HG03196 (cell line): ENCODE measurements at regions not wholly inside any gene's neighbourhood (a gene's known extent, or its start where the extent isn't known, plus 50 kb on each side); places are given as distances from the start of the nearest gene placed in this dataset.
"Not testable (repeated sequence)": the region's sequence is repeated elsewhere in the genome, so short reads cannot be mapped to it uniquely, and the experiment has no call there.

Source experiments
- ATAC-seq: cut with Tn5 transposase; IDR thresholded peaks from one replicate; pipeline ENCODE4 v1.9.1; 2021; ENCODE audit not compliant: unreplicated experiment

DNA sequence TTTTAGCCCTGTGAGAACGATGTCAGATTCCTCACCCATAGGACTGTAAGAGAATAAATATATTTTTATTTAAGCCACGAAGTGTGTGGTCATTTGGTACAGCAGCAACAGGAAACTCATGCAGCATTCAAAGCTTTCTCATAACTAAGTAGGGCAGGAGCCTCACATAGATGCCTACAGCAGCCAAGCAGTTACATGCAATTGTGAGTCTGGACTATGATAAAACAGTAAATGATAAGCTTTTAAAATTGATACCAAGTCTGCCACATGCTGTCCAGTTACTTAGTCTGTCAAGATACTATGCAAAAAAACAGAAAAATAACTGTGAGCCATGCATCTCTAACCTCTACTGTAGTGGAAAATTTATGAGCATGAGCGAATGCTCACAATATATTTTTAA lies 359.6 kb downstream of the HS3ST1 start:
- ATAC-seq, result no peak

DNA sequence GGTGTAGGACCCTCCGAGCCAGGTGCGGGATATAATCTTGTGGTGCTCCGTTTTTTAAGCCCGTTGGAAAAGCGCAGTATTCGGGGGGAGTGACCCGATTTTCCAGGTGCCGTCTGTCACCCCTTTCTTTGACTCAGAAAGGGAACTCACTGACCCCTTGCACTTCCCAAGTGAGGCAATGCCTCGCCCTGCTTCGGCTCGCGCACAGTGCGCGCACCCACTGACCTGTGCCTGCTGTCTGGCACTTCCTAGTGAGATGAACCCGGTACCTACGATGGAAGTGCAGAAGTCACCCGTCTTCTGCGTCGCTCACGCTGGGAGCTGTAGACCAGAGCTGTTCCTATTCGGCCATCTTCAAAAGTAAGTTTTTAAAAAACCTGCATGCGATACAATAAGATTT lies 362.1 kb downstream of the HS3ST1 start:
- ATAC-seq, result not testable (repeated sequence)

DNA sequence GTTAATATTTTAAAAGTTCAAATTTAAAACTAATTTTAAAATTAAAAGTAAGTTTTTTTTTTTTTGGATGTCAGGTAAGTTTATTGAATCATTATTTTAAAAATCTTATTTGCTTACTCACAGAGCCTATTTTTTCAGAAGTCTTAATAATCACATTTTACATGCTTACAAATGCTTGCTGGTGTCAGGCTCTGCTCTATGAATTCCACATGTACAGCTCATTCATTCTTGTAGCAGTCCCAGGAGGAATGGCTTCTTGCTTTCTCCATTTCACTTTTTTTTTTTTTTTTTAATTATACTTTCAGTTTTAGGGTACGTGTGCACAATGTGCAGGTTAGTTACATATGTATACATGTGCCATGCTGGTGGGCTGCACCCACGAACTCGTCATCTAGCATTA lies 368.1 kb downstream of the HS3ST1 start:
- not testable (repeated sequence) for ATAC-seq

DNA sequence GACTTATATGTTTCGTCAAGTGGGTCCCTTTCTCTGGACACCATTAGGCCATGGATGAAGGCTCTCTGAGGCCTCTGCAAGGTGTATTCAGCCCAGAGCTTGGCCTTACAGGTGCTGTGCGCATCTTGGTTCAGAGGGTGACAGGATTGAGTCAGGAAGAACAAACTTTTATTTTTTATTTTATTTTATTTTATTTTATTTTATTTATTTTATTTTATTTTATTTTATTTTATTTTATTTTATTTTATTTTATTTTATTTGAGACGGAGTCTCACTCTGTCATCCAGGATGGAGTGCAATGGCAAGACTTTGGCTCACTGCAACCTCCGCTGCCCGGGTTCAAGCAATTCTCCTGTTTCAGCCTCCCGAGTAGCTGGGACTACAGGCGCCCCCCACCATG lies 370.4 kb upstream of the CLNK start:
- not testable (repeated sequence) for ATAC-seq

DNA sequence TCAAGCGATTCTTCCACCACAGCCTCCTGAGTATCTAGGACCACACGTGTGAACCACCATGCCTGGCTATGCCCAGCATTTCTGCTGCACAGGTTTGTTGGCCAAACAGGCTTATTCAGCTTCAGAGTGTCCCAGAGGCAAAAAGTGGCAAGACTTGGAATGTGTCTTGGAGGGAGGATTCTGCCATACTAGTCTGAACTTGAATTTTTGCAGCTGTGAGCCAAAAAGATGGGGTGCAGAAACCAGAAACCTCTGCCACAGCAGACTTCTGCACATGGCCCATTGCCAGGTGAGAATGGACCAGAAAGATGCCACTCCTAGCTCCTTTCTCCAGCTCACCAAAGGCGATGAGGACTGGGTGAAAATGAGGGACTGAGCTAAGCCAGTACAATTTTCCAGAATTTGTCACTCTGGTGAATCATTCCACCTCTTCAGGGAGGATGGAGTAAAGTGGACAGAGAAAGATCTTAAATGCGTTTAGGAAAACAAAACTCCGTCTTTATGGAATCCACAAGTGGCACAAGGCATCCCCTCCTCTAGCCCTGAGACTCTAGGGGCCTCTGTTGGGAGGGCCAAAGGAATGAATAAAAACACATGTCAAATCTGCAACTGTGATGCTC lies 369.1 kb upstream of the CLNK start:
- ATAC-seq, result no peak

DNA sequence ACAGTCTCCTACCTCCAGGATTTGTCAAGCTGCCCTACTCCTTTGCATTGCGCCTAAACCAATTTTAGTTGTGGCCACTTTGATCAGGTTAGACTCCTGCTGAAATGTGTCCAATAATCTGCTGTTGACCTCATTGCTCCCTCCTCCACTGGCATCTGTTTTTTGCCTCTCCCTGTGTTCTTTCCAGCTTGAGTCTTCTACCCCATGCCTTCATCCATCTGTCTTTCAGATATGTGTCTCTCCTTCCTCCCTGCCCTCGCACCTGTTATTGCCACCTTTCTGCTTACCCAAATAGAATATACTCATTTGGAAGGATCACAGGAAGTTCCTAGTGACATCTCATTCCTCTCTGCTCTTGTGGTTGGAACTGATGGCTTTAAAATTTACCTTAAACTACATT lies 366.6 kb upstream of the CLNK start:
- ATAC-seq, result no peak

DNA sequence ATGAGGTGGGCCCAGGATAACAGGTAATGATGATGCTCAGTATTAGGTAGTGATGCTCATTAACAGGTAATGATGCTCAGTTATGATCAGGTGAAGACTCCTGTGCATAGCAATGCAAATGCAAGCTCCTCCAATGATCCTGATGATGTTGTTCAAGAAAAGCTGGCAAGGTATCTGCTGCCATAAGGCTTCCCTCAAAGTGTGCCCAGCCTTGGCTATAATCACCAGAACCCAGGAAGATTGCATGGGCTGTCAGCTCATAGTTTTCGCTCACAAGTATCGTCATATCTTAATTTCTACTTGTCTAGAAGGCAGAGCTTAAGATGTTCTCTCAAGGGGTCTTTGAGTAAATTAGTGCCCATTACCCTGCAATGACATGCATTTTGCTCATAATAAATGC lies 366.2 kb upstream of the CLNK start:
- no peak for ATAC-seq

DNA sequence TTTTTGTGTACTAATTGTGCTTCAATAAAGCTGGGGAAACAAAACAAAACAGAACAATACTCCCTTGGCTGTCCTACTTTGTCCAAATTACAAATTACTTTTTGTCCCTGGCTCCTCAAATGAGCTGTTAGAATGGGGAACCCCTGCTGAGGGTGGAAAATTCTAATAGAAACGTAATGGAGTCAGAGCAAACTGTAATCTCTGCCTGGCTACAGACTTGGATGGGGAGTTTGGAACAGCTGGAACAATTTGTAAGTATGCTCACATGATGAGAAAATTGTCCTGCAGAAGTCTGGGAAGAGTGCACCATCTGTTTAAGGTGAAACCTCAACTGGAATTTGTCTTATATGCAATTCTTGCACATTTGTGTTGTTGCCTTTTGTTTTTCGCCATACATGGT lies 364.4 kb upstream of the CLNK start:
- no peak for ATAC-seq

DNA sequence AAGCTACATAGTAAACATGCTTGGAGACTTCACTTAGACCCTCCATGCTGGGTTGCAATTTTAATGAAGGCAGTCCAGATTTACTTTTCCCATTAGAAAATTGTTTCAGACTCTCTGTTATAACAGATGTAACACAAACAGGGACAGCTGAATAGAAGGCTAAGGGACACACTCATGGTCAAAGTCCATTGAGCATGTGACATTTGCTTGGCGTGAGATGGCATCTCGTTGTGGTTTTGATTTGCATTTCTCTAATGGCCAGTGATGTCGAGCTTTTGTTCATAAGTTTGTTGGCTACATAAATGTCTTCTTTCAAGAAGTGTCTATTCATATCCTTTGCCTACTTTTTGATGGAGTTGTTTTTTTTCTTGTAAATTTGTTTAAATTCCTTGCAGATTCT lies 358.2 kb upstream of the CLNK start:
- ATAC-seq, result no peak

DNA sequence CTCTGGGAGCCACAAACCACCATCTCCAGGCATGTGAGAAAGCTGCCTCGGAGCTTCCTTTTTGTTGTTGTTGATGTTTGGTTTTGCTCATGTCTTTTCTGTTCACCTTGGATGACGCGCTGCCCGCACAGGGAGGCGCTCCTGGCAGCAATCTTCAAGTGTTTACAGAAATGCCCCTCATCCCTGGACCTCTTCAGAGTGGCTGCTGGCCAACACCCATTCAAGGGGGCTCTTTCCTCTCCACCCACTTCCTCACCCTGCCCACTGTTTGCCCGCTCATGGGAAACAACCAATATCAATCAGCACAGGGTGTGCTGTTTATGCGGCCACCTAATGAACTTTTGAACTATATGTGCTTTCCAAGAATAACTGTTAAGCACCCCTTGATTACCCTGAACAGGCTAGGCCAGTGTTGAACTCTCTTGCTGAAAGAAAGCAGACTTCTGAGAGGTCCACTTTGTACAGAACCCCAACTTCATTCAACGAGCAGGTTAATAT lies 355.1 kb upstream of the CLNK start:
- no peak for ATAC-seq

DNA sequence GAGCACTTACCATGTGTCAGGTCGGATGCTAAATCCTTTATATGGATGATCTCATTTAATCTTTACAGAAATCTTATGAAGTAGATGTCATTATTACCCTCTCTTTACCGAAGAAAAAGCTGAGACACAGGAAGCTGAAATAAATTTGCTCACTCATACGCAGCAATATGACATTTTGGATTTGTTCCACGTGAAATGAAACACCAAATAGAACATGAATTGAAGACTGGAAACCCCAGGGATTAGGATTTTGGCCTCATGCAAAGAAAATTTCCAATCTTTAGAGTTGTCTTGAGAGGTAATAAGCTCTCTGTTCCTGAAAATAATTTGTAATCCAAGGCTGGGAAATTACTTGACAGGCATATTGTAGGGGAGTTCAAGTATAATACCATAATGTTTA lies 354.4 kb upstream of the CLNK start:
- no peak for ATAC-seq

DNA sequence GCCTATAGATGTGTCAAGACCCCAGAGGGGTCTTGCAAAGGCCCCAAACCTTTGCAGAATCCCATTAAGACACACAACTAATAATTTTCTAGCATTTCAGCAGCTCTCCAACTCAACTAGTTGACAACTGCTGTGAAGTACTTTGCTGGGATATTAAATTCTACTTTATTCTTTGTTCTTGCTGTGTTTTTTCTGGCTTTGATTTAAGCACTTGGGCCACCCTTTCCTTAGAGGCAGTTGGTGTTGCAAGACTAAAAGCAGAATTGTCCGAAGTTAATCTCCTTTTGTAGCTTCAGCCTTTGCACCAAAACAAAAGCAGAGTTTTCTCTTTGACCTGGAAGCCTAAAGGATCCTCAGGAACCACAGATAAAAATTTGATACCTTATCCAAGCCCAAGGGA lies 353.1 kb upstream of the CLNK start:
- ATAC-seq, result no peak

DNA sequence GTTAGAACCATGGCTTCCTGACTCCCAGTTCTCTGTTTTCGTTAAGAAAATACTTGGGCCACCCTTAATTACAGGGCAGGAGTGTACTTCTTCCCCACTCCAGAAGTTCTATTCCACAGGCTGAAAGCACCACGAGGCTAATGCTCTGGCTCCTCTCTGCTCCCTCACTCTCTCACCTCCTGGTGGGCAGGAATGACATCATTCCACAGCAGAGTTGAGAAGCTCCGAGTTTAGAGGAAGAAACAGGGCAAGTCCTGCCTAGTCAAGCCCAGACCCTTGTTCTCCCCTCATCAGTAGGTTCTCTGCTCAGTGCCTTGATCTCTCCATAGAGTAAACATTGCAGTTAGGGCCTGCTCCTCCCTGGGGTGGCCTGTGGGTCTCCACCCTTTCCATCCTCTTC lies 343.8 kb upstream of the CLNK start:
- no peak for ATAC-seq

DNA sequence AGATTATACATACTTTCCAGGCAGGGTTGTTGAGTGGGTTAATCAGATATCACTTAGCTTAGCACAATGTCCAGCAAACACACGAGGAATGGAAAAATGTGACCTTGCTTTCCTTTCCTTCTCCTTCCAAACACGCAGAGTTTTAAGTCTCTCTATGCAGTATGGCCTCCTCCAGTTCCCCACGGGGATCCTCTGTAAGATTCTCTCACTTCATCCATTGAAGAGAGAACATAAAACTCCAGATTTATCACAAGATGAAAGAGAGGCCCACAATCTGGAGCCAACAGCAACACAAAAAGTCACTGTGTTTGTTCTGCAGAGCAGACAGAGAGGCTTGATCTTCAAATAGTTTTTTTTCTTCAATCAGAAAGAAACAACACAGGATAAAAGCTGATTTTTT lies 336.8 kb upstream of the CLNK start:
- no peak for ATAC-seq

DNA sequence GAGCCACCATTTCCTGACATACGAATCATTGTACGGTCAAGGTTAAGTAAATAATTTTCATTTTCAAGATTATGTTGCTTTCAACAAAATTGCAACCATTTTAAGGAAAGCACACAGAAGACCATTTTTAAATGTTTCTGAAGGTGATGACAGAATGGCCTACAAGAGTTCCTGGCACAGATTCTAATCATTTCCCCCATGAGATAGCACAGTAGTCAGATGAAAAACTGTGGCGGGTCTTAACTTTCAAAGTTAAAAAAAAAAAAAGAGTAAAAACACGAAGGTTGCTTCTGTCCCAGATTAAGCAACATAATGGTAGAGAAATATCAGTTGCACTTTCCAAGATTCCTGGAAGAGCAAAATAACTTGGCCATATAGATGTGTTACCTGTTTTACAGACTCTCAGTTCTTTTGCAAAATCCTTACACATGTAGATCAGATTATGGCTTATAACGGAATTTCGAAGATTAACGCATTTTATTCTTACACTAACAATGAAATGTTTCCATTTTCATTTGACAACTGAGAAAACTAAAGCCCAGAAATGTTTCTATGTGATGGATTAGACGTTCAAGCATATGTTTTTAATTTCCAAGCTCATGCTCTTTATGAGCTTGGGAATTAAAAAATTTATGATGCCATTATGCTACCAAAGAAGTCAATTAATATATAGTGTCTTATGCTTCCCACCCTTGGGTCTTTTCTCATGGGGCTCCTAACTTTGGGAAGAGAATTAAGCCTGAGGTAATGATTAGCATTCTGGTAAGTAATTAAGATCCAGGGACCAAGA lies 335.1 kb upstream of the CLNK start:
- ATAC-seq, result no peak

DNA sequence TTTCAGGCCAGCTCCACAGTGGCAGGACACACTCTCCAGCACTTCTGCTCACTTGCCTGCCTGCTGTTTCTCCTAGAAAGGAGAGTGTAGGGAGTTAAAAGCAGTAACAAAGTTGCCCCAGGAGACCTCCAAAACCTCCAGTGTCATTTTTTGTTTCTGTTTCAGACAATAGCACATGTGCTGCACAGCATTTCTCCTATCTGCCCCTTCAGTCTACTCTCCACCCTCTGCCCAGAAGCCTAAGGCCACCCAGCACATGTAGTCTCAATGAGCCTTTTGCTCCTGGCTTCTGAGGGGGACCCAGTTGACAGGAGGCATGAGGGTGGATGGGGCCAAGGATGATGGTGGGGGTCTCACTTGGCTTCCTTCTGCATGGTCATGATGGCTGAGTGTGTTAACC lies 329.6 kb upstream of the CLNK start:
- ATAC-seq, result no peak

DNA sequence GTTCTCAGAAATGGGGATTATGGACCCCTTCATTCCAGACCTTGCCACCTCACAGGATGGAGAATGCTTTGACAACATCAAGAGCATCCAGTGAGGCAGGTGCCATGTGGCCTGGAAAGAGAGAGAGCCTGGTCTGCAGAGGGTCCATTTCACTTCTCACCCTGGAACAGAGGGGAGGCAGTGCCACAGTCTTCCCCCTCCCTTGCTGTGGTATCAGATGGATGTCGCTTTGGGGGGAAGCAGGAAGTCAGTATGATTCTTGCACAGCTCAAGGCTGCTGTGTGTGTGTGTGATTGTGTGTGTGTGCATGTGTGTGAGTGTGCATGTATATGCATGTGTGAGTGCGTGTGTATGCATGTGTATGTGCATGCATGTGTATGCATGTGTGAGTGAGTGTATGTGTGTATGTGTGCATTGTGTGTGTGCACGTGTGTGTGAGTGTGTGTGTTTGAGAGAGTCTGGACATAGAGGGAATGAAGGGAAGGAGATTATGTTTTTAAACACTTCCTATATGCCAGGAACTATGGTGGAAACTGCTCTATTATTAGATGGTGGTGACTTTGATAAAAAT lies 328.6 kb upstream of the CLNK start:
- ATAC-seq, result no peak

DNA sequence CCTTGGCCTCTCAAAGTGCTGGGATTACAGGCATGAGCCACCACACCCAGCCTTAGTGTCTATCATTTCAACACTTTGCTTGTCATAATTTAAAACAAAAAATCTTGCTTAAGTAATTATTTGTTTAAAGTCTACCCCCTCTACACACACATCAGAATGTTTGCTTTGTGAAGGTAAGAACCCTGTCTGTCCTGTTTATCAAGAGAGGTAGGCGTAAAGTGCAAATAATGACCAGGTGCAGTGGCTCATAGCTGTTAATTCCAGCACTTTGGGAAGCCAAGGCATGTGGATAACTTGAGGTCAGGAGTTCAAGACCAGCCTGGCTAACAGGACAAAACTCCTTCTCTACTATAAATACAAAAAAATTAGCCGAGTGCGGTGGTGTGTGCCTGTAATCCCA lies 326.7 kb upstream of the CLNK start:
- ATAC-seq, result no peak

DNA sequence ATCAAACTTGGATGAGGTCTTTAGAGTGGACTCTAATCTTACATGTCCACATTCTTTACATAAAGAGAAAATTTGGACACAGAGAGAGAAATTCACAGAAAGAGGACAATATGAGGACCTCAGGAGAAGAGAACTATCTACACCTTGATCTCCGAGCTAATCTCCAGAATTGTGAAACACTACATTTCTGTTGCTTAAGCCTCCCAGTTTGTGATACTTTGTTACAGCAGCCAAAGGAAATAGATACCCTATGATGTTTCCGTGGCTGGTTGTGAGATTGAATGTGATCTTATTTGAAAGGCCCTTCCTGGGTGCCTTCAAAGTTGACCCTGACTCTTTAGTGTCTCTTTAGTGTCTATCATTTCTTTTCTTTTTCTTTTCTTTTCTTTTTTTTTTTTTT lies 326.1 kb upstream of the CLNK start:
- no peak for ATAC-seq

DNA sequence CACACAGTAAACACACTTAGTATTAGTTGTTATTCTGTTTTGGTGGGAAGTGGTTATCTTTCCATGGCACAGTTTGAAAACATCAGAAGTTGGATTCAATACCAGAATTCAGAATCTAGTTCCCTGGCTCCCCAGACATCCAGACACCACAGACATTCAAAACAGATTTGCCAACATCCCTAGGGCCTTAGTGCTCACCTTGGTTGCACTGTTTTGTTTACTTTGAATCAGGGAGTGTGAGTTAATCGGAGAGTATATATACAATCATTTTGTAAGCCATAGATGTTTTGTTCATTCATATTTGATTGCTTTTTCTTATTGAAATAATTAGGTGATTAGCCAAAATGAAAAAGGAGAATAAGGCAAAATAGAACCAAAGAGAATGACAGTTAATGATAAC lies 324.7 kb upstream of the CLNK start:
- ATAC-seq, result no peak

DNA sequence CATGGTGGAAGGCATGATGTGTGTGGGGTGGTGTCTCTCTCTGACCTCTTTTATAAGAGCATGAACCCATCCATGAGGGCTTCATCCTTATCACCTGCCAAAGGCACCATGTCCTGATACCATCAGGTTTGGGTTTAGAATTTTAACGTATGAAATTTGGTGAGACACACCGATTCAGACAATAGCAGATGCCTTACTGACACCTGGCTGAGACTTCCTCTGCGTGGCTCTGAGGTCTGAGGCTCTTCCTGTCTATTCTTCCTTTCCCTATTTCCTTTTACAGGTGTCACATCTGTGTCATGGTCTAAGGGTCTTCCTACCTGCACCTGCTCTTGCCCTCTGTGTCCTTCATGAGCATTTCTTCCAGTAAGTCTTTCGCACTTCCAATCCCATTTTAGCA lies 320.7 kb upstream of the CLNK start:
- ATAC-seq, result no peak

DNA sequence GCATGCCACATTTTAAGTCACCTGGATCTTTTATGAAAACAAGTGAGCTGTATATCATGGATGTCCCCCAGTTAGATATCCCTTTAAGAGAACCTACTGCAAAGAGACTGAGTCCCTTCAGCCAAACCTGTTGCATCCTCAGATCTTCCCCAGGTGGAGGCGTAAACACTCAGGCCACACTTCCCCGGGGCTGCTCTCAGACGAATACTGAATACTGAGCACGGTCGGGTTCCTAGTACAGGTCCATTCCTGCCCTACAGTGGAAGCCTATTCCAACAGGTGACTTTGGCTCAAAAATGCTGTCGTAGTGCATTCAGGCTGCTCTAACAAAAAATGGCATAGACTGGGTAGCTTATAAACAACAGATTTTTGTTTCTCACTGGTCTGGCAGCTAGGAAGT lies 320.2 kb upstream of the CLNK start:
- ATAC-seq, result no peak
